AG04449 (cell line): ENCODE measurements at regions not wholly inside any gene's neighbourhood (a gene's known extent, or its start where the extent isn't known, plus 50 kb on each side); places are given as distances from the start of the nearest gene placed in this dataset.
A peak's percentile ranks its signal among the peaks of the same experiment; 100 is the strongest.

Experiments
- CTCF ChIA-PET: fragments of 350-600 bp; formaldehyde crosslinking; extraction: SDS; loops from one replicate; lab custom pipeline; 2021; ENCODE audit warnings: antibody characterized with exemption; lab: Yijun Ruan, JAX
- POLR2A ChIA-PET: fragments of 400-600, 350-600 bp; formaldehyde crosslinking; extraction: SDS; loops from one replicate; lab custom pipeline; 2020; ENCODE audit warnings: antibody characterized with exemption, inconsistent platforms; lab: Yijun Ruan, JAX
- DNase-seq: peaks from one replicate; pipeline ENCODE4 v3.0.0-alpha.2; 2010; ENCODE audit warnings: low read depth, low spot score
- H3K4me3 ChIP-seq: 2 replicates; pipeline ENCODE4 v1.5.1; 2011; ENCODE audit warnings: low read depth, mild to moderate bottlenecking, control low read depth, low read length
- CTCF ChIP-seq: IDR thresholded peaks from one replicate; pipeline ENCODE4 v1.5.1; 2011; ENCODE audit warnings: mild to moderate bottlenecking, moderate library complexity, low read length, control low read depth, inconsistent platforms; ENCODE audit not compliant: insufficient read depth; ENCODE audit errors: missing control alignments

- DNase-seq = no peak
- POLR2A ChIA-PET = interaction anchor here (0.6 to 1.5 kb wide), 4 partner anchors 54 to 217 kb away, joined by 3 to 7 read pairs (median 4); partner anchors contain the start of gene FIBIN
- H3K4me3 ChIP-seq = no peak overlapping the region
- no peak for TF ChIP-seq CTCF
- CTCF ChIA-PET = interaction anchor here (1.2 to 2.7 kb wide), 4 partner anchors 10 to 708 kb away, joined by 3 to 13 read pairs (median 4); no protein-coding TSS in a partner anchor
Observed at GRCh38 chr11:26777372-26777808, 55.5 kb upstream of the SLC5A12 start.

GRCh38 chr11:26778000-26778757 lies 56.3 kb upstream of the SLC5A12 start:
- no peak for TF ChIP-seq CTCF
- CTCF ChIA-PET = interaction anchor here (0.9 to 2.7 kb wide), 5 partner anchors 9 to 381 kb away, joined by 3 to 13 read pairs (median 4); no protein-coding TSS in a partner anchor
- POLR2A ChIA-PET = interaction anchor here (0.6 to 1.5 kb wide), 4 partner anchors 53 to 216 kb away, joined by 3 to 7 read pairs (median 4); partner anchors contain the start of gene FIBIN
- peak overlapping the region; percentile 19 for H3K4me3 ChIP-seq
- DNase-seq = peak; percentile 82

GRCh38 chr11:26779074-26779865 lies 57.4 kb upstream of the SLC5A12 start:
- H3K4me3 ChIP-seq = no peak overlapping the region
- no peak for TF ChIP-seq CTCF
- POLR2A ChIA-PET = interaction anchor here (0.6 to 1.5 kb wide), 2 partner anchors 168 kb away, joined by 4 to 6 read pairs; no protein-coding TSS in a partner anchor
- CTCF ChIA-PET = interaction anchor here (0.6 to 2.7 kb wide), 5 partner anchors 21 to 380 kb away, joined by 3 to 13 read pairs (median 3); no protein-coding TSS in a partner anchor
- no peak for DNase-seq

- ChIA-PET CTCF (interaction anchor here (0.7 kb wide), 1 partner anchor 357 kb away, joined by 3 read pairs; no protein-coding TSS in a partner anchor), POLR2A (interaction anchor here (0.5 to 1.0 kb wide), 3 partner anchors 169 to 454 kb away, joined by 3 read pairs; no protein-coding TSS in a partner anchor)
- peak; percentile 49 for DNase-seq
- no peak overlapping the region for H3K4me3 ChIP-seq
- TF ChIP-seq CTCF = no peak
Observed at GRCh38 chr11:26780376-26781085, 58.7 kb upstream of the SLC5A12 start.

- no peak for DNase-seq
- ChIA-PET POLR2A (no interaction called here), CTCF (no interaction called here)
- no peak for TF ChIP-seq CTCF
- H3K4me3 ChIP-seq = no peak overlapping the region
Observed at GRCh38 chr11:26782220-26782965, 60.5 kb upstream of the SLC5A12 start.
